ENCODE measurements at regions not wholly inside any gene's neighbourhood (a gene's known extent, or its start where the extent isn't known, plus 50 kb on each side); places are given as distances from the start of the nearest gene placed in this dataset.

GRCh38 chr2:128457006-128457604 is 138.4 kb upstream of the HS6ST1 start:
- no peak for TF ChIP-seq JUND (IDR thresholded peaks at IDR 0.05)
- no peak for TF ChIP-seq CTCF (IDR thresholded peaks at IDR 0.05; ENCODE audit: low read depth, low read length, missing input control)
- TF ChIP-seq TAF1 (conservative IDR thresholded peaks at IDR 0.05), result no peak
- no peak for TF ChIP-seq FOXA1 (IDR thresholded peaks at IDR 0.05)
- no peak for TF ChIP-seq HNF4A (conservative IDR thresholded peaks at IDR 0.05)
- no peak for TF ChIP-seq ATF3 (IDR thresholded peaks at IDR 0.05)
- TF ChIP-seq RAD21 (IDR thresholded peaks at IDR 0.05), result no peak
- TF ChIP-seq REST (IDR thresholded peaks at IDR 0.05), result no peak
- no peak for TF ChIP-seq MAX (IDR thresholded peaks at IDR 0.05)
- no peak for TF ChIP-seq ZBTB33 (IDR thresholded peaks at IDR 0.05)
- no peak for TF ChIP-seq RXRA (IDR thresholded peaks at IDR 0.05)
- no peak for TF ChIP-seq GABPA (IDR thresholded peaks at IDR 0.05 in 1 of 2, conservative IDR thresholded peaks at IDR 0.05 in 1 of 2)
- no peak for TF ChIP-seq YY1 (IDR thresholded peaks at IDR 0.05)
- no peak for TF ChIP-seq EGR1 (IDR thresholded peaks at IDR 0.05; ENCODE audit: low read depth in 2 of 2)

Measured in liver (tissue), 3 donors.